ENCODE measurements at regions not wholly inside any gene's neighbourhood (a gene's known extent, or its start where the extent isn't known, plus 50 kb on each side); places are given as distances from the start of the nearest gene placed in this dataset.
"Not testable (repeated sequence)": the region's sequence is repeated elsewhere in the genome, so short reads cannot be mapped to it uniquely, and the experiment has no call there.

DNA sequence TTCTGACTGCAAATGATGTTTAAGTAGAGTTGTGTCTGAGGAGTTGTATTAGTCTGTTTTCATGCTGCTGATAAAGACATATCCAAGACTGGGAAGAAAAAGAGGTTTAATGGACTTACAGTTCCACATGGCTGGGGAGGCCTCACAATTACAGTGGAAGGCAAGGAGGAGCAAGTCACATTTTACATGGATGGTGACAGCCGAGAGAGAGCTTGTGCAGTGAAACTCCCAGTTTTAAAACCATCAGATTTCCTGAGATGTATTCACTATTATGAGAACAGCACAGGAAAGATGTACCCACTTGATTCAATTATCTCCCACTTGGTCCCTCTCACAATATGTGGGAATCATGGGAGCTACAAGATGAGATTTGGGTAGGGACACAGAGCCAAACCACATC, 370.1 kb downstream of the DSC3 start:
- intact Hi-C loops (cut with micrococcal nuclease); DNase-seq; H3K27ac Mint-ChIP-seq; CTCF ChIA-PET (ENCODE audit: partially characterized antibody); H3K27me3 Mint-ChIP-seq; H3K4me3 ChIP-seq (ENCODE audit: low read length in 2 of 2); POLR2A ChIA-PET (ENCODE audit: partially characterized antibody); H3K36me3 Mint-ChIP-seq; H3K27me3 ChIP-seq (ENCODE audit: insufficient read depth, low read length); H3K4me1 ChIP-seq (ENCODE audit: insufficient read depth, low read length); H3K27ac ChIP-seq (ENCODE audit: low read depth, low read length); H3K4me1 Mint-ChIP-seq; H3K36me3 ChIP-seq (ENCODE audit: insufficient read depth, low read length); H3K9me3 ChIP-seq (ENCODE audit: control insufficient read depth in 1 of 2, low read length in 2 of 2); H3K4me3 Mint-ChIP-seq: not testable (repeated sequence)
- H3K9me3 Mint-ChIP-seq = peaks cover 2 to 18% (median 8%) of the 10 kb centered on the region in 8 donors

DNA sequence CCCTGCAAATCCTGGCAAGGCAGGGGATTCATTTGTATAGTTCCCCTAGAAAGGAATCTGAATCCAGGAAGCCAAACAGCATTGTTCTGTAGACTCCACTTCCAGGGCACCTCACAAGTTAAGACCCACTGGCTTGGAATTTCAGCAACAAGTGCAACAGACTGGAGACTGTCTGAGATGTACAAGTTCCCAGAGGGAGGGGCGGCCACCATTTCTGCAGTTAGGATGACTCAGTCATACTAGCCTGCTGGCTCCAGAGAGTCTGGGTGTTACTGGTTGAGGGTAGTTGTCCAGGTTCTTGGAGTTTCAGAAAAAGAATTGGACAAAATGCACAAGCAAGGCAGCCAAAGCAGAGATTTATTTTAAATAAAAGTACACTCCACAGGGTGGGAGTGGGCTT, 384.2 kb downstream of the DSC3 start:
- no peak overlapping the region for H3K27ac ChIP-seq (ENCODE audit: low read depth, low read length)
- POLR2A ChIA-PET (ENCODE audit: partially characterized antibody) = no interaction called here
- peaks cover 0 to 11% of the 10 kb centered on the region in 2 donors for H3K9me3 ChIP-seq (ENCODE audit: control insufficient read depth in 1 of 2, low read length in 2 of 2)
- Mint-ChIP-seq H3K4me1 (no peaks in the 10 kb centered on the region), H3K27ac (no peak overlapping the region), H3K4me3 (no peak overlapping the region), H3K27me3 (no peaks in the 10 kb centered on the region), H3K36me3 (no peaks in the 10 kb centered on the region), H3K9me3 (peaks cover 0 to 43% (median 13%) of the 10 kb centered on the region in 8 donors)
- no peaks in the 10 kb centered on the region for H3K27me3 ChIP-seq (ENCODE audit: insufficient read depth, low read length)
- H3K36me3 ChIP-seq (ENCODE audit: insufficient read depth, low read length) = no peaks in the 10 kb centered on the region
- no peak overlapping the region for H3K4me3 ChIP-seq (ENCODE audit: low read length in 2 of 2)
- no peaks in the 10 kb centered on the region for H3K4me1 ChIP-seq (ENCODE audit: insufficient read depth, low read length)
- CTCF ChIA-PET (ENCODE audit: partially characterized antibody) = no interaction called here
- no peak for DNase-seq
- intact Hi-C loops (cut with micrococcal nuclease) = no loop called here

DNA sequence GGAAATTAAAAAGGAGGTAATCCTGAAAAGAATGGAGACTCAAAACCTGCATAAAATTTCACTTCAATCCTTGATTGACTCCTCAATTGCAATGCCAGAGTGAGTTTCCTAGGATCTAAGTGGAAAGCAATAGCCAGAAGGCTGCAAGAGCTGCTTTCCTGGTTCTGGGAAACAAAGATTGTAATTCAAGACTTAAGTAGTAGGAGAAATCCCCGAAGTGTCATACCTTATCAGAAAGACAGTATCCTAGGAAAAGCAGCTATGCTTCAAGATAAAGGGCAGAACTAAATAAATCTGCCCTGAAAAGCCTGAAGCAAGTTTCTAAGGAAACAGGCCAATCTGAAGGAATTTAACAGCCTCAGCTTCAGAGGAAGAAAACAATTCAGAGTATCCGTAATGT, 390.2 kb downstream of the DSC3 start:
- no peaks in the 10 kb centered on the region for H3K4me1 Mint-ChIP-seq
- Histone ChIP-seq H3K36me3 (ENCODE audit: insufficient read depth, low read length) (no peaks in the 10 kb centered on the region), H3K4me1 (ENCODE audit: insufficient read depth, low read length) (no peaks in the 10 kb centered on the region), H3K4me3 (ENCODE audit: low read length in 2 of 2) (no peak overlapping the region), H3K27ac (ENCODE audit: low read depth, low read length) (no peak overlapping the region), H3K27me3 (ENCODE audit: insufficient read depth, low read length) (no peaks in the 10 kb centered on the region), H3K9me3 (ENCODE audit: control insufficient read depth in 1 of 2, low read length in 2 of 2) (peaks cover 0 to 6% of the 10 kb centered on the region in 2 donors)
- peaks cover 0 to 10% (median 3%) of the 10 kb centered on the region in 8 donors for H3K9me3 Mint-ChIP-seq
- H3K27ac Mint-ChIP-seq = no peak overlapping the region
- ChIA-PET POLR2A (ENCODE audit: partially characterized antibody) (no interaction called here), CTCF (ENCODE audit: partially characterized antibody) (no interaction called here)
- intact Hi-C loops (cut with micrococcal nuclease) = no loop called here
- H3K27me3 Mint-ChIP-seq = no peaks in the 10 kb centered on the region
- no peak for DNase-seq
- no peaks in the 10 kb centered on the region for H3K36me3 Mint-ChIP-seq
- H3K4me3 Mint-ChIP-seq = no peak overlapping the region

DNA sequence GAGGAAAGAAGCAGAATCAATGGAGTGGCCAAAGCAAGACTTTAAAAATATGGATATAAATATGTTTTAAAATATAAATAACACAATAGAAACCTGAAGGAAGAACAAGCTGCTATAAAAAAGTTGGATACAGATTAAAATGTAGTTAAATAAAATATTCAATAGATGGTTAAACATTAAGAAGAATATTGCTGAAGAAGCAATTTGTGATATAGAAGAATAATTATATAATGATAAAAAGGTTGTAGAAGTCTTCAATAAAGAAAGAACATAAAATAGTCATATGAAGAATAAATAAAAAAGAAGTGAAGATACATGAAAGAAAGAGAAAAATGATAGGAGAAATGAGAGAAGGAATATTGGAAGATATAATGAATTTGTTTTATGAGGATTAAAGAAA, 392.0 kb downstream of the DSC3 start:
- Histone ChIP-seq H3K9me3 (ENCODE audit: control insufficient read depth in 1 of 2, low read length in 2 of 2) (peaks cover 0 to 6% of the 10 kb centered on the region in 2 donors), H3K27ac (ENCODE audit: low read depth, low read length) (no peak overlapping the region), H3K4me1 (ENCODE audit: insufficient read depth, low read length) (no peaks in the 10 kb centered on the region), H3K27me3 (ENCODE audit: insufficient read depth, low read length) (no peaks in the 10 kb centered on the region), H3K36me3 (ENCODE audit: insufficient read depth, low read length) (no peaks in the 10 kb centered on the region), H3K4me3 (ENCODE audit: low read length in 2 of 2) (no peak overlapping the region)
- ChIA-PET POLR2A (ENCODE audit: partially characterized antibody) (no interaction called here), CTCF (ENCODE audit: partially characterized antibody) (no interaction called here)
- peaks cover 0 to 7% (median 3%) of the 10 kb centered on the region in 8 donors for H3K9me3 Mint-ChIP-seq
- no peak for DNase-seq
- no peaks in the 10 kb centered on the region for H3K36me3 Mint-ChIP-seq
- no peak overlapping the region for H3K27ac Mint-ChIP-seq
- H3K27me3 Mint-ChIP-seq = no peaks in the 10 kb centered on the region
- H3K4me1 Mint-ChIP-seq = no peaks in the 10 kb centered on the region
- intact Hi-C loops (cut with micrococcal nuclease) = no loop called here
- H3K4me3 Mint-ChIP-seq = no peak overlapping the region

DNA sequence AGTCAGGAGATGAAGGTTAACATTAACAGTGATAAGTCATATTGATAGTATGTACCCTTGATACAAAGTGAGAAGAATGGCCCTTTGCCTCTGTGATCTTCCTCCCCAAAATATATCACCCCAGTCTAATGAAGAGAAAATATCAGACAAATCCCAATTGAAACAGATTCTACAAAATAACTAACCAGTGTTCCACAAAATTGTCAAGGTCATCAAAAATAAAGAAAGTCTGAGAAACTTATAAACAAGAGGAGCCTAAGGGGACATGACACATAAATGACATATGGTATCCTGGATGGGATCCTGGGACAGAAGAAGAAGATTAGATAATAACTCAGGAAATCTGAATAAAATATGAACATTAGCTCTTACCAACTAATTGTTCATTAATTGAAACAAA, 398.4 kb downstream of the DSC3 start:
- no peaks in the 10 kb centered on the region for H3K27me3 Mint-ChIP-seq
- H3K4me3 ChIP-seq (ENCODE audit: low read length in 2 of 2) = no peak overlapping the region
- peaks cover 3 to 12% (median 7%) of the 10 kb centered on the region in 8 donors for H3K9me3 Mint-ChIP-seq
- CTCF ChIA-PET (ENCODE audit: partially characterized antibody) = no interaction called here
- H3K27ac Mint-ChIP-seq = no peak overlapping the region
- POLR2A ChIA-PET (ENCODE audit: partially characterized antibody) = no interaction called here
- no peaks in the 10 kb centered on the region for H3K36me3 ChIP-seq (ENCODE audit: insufficient read depth, low read length)
- intact Hi-C loops (cut with micrococcal nuclease) = no loop called here
- H3K27ac ChIP-seq (ENCODE audit: low read depth, low read length) = no peak overlapping the region
- H3K4me1 Mint-ChIP-seq = no peaks in the 10 kb centered on the region
- no peaks in the 10 kb centered on the region for H3K27me3 ChIP-seq (ENCODE audit: insufficient read depth, low read length)
- no peak overlapping the region for H3K4me3 Mint-ChIP-seq
- H3K9me3 ChIP-seq (ENCODE audit: control insufficient read depth in 1 of 2, low read length in 2 of 2) = no peaks in the 10 kb centered on the region
- no peaks in the 10 kb centered on the region for H3K4me1 ChIP-seq (ENCODE audit: insufficient read depth, low read length)
- H3K36me3 Mint-ChIP-seq = no peaks in the 10 kb centered on the region
- no peak for DNase-seq

DNA sequence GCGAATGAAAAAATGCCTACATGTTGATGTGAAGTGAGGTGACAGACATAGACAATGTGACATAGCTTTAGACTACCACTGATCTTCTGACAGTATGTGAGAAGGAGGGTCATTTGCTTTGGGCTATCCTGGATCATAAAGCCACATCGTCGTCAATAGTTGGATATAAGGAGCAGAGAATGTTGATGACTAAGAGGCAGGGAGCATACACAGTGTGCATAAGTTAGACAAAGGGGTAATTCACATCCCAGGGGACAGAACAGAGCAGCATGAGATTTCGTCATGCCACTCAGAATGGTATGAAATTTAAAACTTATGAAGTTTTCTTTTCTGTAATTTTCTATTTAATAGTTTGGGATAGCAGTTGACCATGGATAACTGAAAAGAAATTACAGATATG, 403.2 kb downstream of the DSC3 start:
- ChIA-PET CTCF (ENCODE audit: partially characterized antibody) (no interaction called here), POLR2A (ENCODE audit: partially characterized antibody) (no interaction called here)
- H3K9me3 Mint-ChIP-seq = peaks cover 7 to 26% (median 13%) of the 10 kb centered on the region in 8 donors
- H3K4me3 Mint-ChIP-seq = no peak overlapping the region
- no peaks in the 10 kb centered on the region for H3K4me1 Mint-ChIP-seq
- intact Hi-C loops (cut with micrococcal nuclease) = no loop called here
- Histone ChIP-seq H3K36me3 (ENCODE audit: insufficient read depth, low read length) (no peaks in the 10 kb centered on the region), H3K27ac (ENCODE audit: low read depth, low read length) (no peak overlapping the region), H3K9me3 (ENCODE audit: control insufficient read depth in 1 of 2, low read length in 2 of 2) (no peaks in the 10 kb centered on the region), H3K27me3 (ENCODE audit: insufficient read depth, low read length) (no peaks in the 10 kb centered on the region), H3K4me1 (ENCODE audit: insufficient read depth, low read length) (no peaks in the 10 kb centered on the region), H3K4me3 (ENCODE audit: low read length in 2 of 2) (no peak overlapping the region)
- H3K36me3 Mint-ChIP-seq = no peaks in the 10 kb centered on the region
- no peak overlapping the region for H3K27ac Mint-ChIP-seq
- no peak for DNase-seq
- no peaks in the 10 kb centered on the region for H3K27me3 Mint-ChIP-seq

DNA sequence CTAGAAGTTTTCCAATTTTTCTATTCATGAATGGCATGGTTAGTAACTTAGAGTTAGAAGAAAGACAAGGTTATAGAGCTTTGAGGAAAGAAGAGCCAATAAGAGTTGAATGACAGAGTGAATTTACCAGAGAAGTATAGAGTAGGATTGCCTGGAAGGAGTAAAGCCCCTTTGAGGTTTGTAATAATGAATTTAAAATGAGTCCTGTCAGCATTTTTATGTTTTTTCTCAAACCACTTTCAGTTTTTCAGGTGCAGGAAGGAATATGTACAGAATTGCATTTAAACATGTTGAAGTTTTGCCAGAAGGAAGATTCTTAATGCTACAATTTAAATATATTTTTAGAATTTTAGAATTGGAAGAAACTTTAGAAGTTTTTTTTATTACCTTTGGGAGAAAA, 408.3 kb downstream of the DSC3 start:
- Mint-ChIP-seq H3K4me3 (no peak overlapping the region), H3K27me3 (no peaks in the 10 kb centered on the region), H3K27ac (no peak overlapping the region), H3K4me1 (no peaks in the 10 kb centered on the region), H3K36me3 (no peaks in the 10 kb centered on the region), H3K9me3 (peaks cover under 1 to 31% (median 16%) of the 10 kb centered on the region in 8 donors)
- no peak overlapping the region for H3K27ac ChIP-seq (ENCODE audit: low read depth, low read length)
- H3K9me3 ChIP-seq (ENCODE audit: control insufficient read depth in 1 of 2, low read length in 2 of 2) = no peaks in the 10 kb centered on the region
- no peak for DNase-seq
- intact Hi-C loops (cut with micrococcal nuclease) = no loop called here
- ChIA-PET POLR2A (ENCODE audit: partially characterized antibody) (no interaction called here), CTCF (ENCODE audit: partially characterized antibody) (no interaction called here)
- no peaks in the 10 kb centered on the region for H3K36me3 ChIP-seq (ENCODE audit: insufficient read depth, low read length)
- H3K27me3 ChIP-seq (ENCODE audit: insufficient read depth, low read length) = no peaks in the 10 kb centered on the region
- no peak overlapping the region for H3K4me3 ChIP-seq (ENCODE audit: low read length in 2 of 2)
- no peaks in the 10 kb centered on the region for H3K4me1 ChIP-seq (ENCODE audit: insufficient read depth, low read length)

DNA sequence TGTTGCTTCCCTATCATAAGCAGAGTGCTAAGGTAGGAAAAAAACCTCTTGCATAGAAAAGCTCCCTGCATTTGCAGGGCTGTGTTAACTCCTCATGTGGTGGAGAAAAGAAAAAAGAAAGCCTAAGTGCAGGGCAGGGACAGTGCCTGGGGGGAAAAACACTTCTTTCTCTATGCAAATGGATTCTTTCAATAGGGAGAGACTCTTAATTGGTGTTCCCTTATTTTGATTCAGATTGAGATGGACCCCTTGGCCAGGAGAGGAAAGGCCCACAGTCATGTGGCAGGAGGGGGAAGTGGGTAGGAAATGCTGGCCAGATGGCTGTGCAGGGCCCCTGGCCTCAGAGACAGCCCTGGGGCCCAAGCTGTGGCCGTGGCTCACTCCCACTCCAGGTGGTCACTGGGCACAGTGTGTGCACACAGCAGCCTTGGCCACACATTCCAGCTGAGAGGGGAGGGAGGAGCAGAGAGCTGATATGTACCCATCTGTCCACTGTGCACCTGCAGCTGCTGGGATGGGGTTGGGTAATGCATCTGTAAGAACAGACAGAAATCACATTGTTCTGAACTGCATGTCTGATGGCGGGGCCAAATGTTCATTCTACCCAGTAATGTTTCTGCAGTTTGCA, 410.4 kb downstream of the DSC3 start:
- H3K27ac ChIP-seq (ENCODE audit: low read depth, low read length) = no peak overlapping the region
- H3K36me3 ChIP-seq (ENCODE audit: insufficient read depth, low read length) = no peaks in the 10 kb centered on the region
- H3K27ac Mint-ChIP-seq = no peak overlapping the region
- no peak overlapping the region for H3K4me3 Mint-ChIP-seq
- H3K36me3 Mint-ChIP-seq = no peaks in the 10 kb centered on the region
- peak in 1 of 5 donors; percentile 28 for DNase-seq
- ChIA-PET POLR2A (ENCODE audit: partially characterized antibody) (no interaction called here), CTCF (ENCODE audit: partially characterized antibody) (no interaction called here)
- intact Hi-C loops (cut with micrococcal nuclease) = no loop called here
- no peak overlapping the region for H3K4me3 ChIP-seq (ENCODE audit: low read length in 2 of 2)
- no peaks in the 10 kb centered on the region for H3K4me1 ChIP-seq (ENCODE audit: insufficient read depth, low read length)
- no peaks in the 10 kb centered on the region for H3K9me3 ChIP-seq (ENCODE audit: control insufficient read depth in 1 of 2, low read length in 2 of 2)
- H3K9me3 Mint-ChIP-seq = peaks cover 0 to 32% (median 17%) of the 10 kb centered on the region in 8 donors
- no peaks in the 10 kb centered on the region for H3K4me1 Mint-ChIP-seq
- H3K27me3 ChIP-seq (ENCODE audit: insufficient read depth, low read length) = no peaks in the 10 kb centered on the region
- H3K27me3 Mint-ChIP-seq = no peaks in the 10 kb centered on the region

Data from CD4-positive, alpha-beta memory T cell (primary cell).